Small intestine (tissue), 7 donors: ENCODE measurements at regions not wholly inside any gene's neighbourhood (a gene's known extent, or its start where the extent isn't known, plus 50 kb on each side); places are given as distances from the start of the nearest gene placed in this dataset.

ENCODE experiments used
- DNase-seq, 2 donors: peaks; one replicate each; pipeline versions ENCODE4 v3.0.0 to v3.0.0-alpha.2; 2013
- FAIRE-seq: peaks from 2 replicates; lab custom pipeline; 2012; peaks lifted over from hg19 to GRCh38; lab: Jason Lieb, UNC
- H3K27ac ChIP-seq, 3 donors: one replicate each; pipeline ENCODE4 v1.5.1; 2013; ENCODE audit warnings: low read length in 2 of 3, mild to moderate bottlenecking in 2 of 3, control low read depth in 1 of 3, inconsistent platforms in 1 of 3, low read depth in 1 of 3, moderate library complexity in 1 of 3
- H3K27me3 ChIP-seq, 3 donors: one replicate each; pipeline ENCODE4 v1.6.1; 2013; ENCODE audit warnings: low read length in 3 of 3, inconsistent platforms in 1 of 3; ENCODE audit not compliant: control insufficient read depth in 3 of 3, insufficient read depth in 3 of 3
- H3K36me3 ChIP-seq, 3 donors: one replicate each; pipeline ENCODE4 v1.6.1; 2013; ENCODE audit warnings: low read length in 3 of 3, inconsistent platforms in 1 of 3, low read depth in 1 of 3, mild to moderate bottlenecking in 1 of 3, moderate library complexity in 1 of 3; ENCODE audit not compliant: control insufficient read depth in 3 of 3, insufficient read depth in 2 of 3
- H3K4me1 ChIP-seq, 3 donors: one replicate each; pipeline ENCODE4 v1.6.1; 2013; ENCODE audit warnings: low read length in 2 of 3, inconsistent platforms in 1 of 3, low read depth in 1 of 3, mild to moderate bottlenecking in 1 of 3, moderate library complexity in 1 of 3; ENCODE audit not compliant: control insufficient read depth in 3 of 3, insufficient read depth in 2 of 3
- H3K4me3 ChIP-seq, 3 donors: one replicate each; pipeline ENCODE4 v1.5.1; 2013; ENCODE audit warnings: low read length in 3 of 3, control low read depth in 1 of 3, inconsistent platforms in 1 of 3, low read depth in 1 of 3, mild to moderate bottlenecking in 1 of 3, moderate library complexity in 1 of 3
- H3K9me3 ChIP-seq, 2 donors: one replicate each; pipeline ENCODE4 v1.6.1; 2013; ENCODE audit warnings: low read depth in 1 of 2, low read length in 1 of 2; ENCODE audit not compliant: control insufficient read depth in 2 of 2, insufficient read depth in 1 of 2
- WGBS, 3 donors: extraction: QIAGEN DNeasy Blood & Tissue Kit; methylation state at CpG; one replicate each; pipeline ENCODE4 v1.1.7; 2013; 5-methylcytosine and 5-hydroxymethylcytosine counted together
- donor health status: healthy with polysubstance abuse.
- donor health status: control.
- donor health status: control.
- donor health status: Bipolar disorder and iron deficiency.
- donor health status: healthy.

GRCh38 chrX:124282580-124282979, 49.9 kb upstream of the TEX13D start:
- FAIRE-seq, result no peak
- no peaks in the 10 kb centered on the region for H3K27me3 ChIP-seq
- H3K36me3 ChIP-seq, result no peaks in the 10 kb centered on the region
- 62 to 89% (median 71%) methylated on average over 2 of the region's 2 CpGs for WGBS, 3 donors
- H3K27ac ChIP-seq, result no peak overlapping the region
- no peak for DNase-seq
- no peaks in the 10 kb centered on the region for H3K4me1 ChIP-seq
- H3K4me3 ChIP-seq, result no peak overlapping the region
- H3K9me3 ChIP-seq, result no peaks in the 10 kb centered on the region
